AG09319 (cell line): ENCODE measurements at regions not wholly inside any gene's neighbourhood (a gene's known extent, or its start where the extent isn't known, plus 50 kb on each side); places are given as distances from the start of the nearest gene placed in this dataset.
"Not testable (repeated sequence)": the region's sequence is repeated elsewhere in the genome, so short reads cannot be mapped to it uniquely, and the experiment has no call there.

Source experiments
- DNase-seq: peaks from one replicate; pipeline ENCODE4 v3.0.0-alpha.2; 2010; ENCODE audit warnings: low read depth; ENCODE audit errors: extremely low read depth
- CTCF ChIP-seq: IDR thresholded peaks from 2 replicates; pipeline ENCODE4 v1.5.1; 2011; ENCODE audit warnings: low read depth, mild to moderate bottlenecking, inconsistent platforms, low read length, moderate library complexity

GRCh38 chr4:127486248-127486647 is 146.5 kb upstream of the INTU start:
- DNase-seq, result no peak
- no peak for TF ChIP-seq CTCF

DNA sequence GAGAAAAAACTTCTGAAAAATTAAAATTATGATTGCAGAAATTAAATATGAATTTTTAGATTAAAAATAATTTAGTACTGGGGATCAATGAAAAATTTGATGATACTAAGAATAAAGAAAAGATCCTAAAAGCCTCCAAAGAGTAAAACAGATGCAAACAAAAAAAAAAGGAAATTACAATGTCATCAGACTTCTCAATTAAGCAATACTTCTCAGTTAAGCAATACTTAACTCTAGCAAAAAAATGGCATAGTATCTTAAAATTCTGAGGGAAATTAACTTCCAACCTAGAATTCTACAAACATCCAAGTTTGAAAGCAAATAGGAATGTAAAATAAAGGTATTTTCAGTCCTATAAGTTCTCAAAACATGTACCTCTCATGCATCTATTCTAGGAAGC is 141.2 kb upstream of the INTU start:
- no peak for DNase-seq
- no peak for TF ChIP-seq CTCF

GRCh38 chr4:127496875-127497274 is 135.9 kb upstream of the INTU start:
- DNase-seq, result not testable (repeated sequence)

DNA sequence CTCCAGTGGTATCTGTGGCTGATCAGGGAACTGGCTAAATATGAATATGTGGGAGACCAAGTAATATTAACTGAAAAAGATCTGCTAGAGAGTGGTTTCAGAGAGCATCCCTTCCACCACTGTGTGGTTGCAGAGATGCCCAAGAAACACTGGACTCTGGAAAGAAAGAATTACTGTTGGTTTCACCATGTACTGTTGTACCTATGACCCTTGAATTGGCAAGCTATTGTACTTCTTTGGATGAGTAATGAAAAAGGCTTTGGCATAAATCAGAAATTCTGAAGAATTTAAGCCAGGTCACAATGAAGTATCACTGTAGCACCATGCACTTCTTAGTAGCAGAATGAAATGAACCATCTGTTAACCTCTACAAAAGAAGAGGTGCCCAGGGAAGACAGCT is 134.4 kb upstream of the INTU start:
- no peak for TF ChIP-seq CTCF
- no peak for DNase-seq

DNA sequence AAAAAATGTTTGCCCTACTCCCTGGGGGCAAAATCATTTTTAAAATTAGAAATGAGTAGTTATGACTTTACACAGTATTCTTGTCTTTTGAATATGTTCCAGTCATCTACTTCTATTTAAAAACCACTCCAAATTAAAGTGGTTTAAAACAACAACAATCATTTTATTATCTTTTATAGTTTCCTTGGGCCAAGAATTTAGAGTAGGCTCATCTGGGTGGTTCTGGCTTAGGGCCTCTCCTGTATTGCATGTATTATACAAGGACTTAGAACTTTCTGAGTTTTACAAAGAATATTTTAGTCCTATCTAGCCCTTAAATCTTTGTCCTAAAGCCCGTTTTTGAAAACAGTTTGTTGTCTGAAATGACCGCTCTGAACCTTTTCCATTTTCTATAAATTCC is 132.5 kb upstream of the INTU start:
- no peak for TF ChIP-seq CTCF

DNA sequence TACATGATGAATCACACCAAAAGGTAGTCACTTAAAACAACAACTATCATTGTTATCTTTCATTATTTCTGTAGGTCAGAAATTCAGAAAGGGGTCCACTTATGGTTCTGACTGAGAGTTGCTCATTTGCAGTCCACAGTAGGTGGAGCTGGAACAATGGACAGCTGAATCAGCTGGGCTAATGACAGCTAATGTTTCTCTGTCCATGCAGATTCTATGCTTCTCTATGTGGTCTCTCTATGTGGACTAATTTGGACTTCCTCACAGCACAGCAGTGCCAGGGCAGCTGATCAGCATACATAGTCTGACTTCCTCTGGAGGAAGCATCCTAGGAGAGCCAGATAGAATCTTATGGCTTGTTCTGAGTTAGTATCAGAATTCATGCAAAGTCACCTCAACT is 131.7 kb upstream of the INTU start:
- DNase-seq, result no peak
- TF ChIP-seq CTCF, result no peak

More for the DNA sequence above, 132.5 kb upstream of the INTU start:
- no peak for DNase-seq

DNA sequence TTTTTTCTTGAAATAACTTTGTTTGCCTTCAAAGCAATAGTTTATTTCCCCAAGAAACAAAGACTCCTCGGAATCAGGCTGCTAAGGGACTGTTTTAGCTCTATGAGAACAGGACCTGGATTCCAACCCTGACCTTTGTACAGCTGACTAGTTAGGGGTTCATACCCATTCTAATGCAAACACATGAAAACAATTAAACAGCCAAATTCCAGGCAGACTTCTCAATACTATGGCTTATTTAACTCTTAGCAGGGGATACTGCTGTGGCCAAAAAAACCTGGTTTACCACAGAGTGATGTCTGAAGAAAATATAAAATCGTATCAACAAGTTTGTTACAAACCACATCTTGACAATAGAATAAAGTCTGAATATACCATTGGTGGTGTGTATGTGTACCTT is 129.6 kb upstream of the INTU start:
- no peak for TF ChIP-seq CTCF
- peak; percentile 18 for DNase-seq

- DNase-seq, result peak; percentile 64
Observed at GRCh38 chr4:127505203-127505602, 127.6 kb upstream of the INTU start.

More at GRCh38 chr4:127505203-127505602, 127.6 kb upstream of the INTU start:
- TF ChIP-seq CTCF, result no peak
